NCI-H1105 treated with DMSO at 0.1 percent for 48 hours (cell line): ENCODE measurements at regions not wholly inside any gene's neighbourhood (a gene's known extent, or its start where the extent isn't known, plus 50 kb on each side); places are given as distances from the start of the nearest gene placed in this dataset.

Source experiments
- DNase-seq: peaks from one replicate; lab custom pipeline; 2025; lab: John Stamatoyannopoulos, UW

DNA sequence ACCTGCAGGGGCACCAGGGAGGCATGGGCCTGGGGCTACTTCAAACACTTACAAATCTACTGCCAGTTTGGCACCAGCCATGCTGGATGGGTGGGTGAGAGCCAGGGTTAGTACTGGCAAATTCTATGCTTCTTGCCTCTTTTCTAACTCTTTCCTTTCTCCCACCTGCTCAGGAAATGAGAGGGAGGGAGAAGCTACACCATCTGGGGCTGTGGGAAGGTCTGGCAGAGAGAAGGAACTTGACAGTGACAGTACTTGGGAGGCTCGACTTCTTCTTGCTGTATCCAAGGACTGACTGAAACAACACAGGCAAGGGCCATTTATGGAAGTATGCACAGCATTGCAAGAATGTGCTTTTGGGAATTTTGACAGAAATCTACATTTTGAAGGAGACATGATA is 149.6 kb upstream of the DYRK2 start:
- no peak for DNase-seq

GRCh38 chr12:67501362-67501761 is 147.2 kb upstream of the DYRK2 start:
- no peak for DNase-seq

DNA sequence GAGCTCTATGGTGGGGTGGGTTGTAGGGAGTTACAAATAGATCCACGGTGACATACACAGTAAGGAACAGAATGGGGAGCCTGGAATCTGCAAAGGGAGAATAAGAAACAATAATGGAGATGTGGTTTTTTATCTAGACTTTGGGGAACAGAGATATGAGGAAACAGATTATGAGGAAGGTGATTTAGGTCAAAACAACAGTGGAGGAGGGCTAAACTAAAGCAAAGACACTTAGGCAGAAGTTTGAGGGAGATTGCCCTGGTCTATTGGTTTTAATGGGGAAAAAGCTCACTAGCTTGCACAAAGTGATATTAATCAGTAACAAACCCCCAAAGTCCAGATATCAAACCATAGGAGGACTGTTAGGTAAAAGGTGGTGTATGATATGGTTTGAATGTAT is 144.5 kb upstream of the DYRK2 start:
- DNase-seq: no peak

GRCh38 chr12:67506739-67507138 is 141.8 kb upstream of the DYRK2 start:
- no peak for DNase-seq

- no peak for DNase-seq
Measured at GRCh38 chr12:67508830-67509229, 139.7 kb upstream of the DYRK2 start.

GRCh38 chr12:67509666-67510386 is 138.7 kb upstream of the DYRK2 start:
- no peak for DNase-seq

DNA sequence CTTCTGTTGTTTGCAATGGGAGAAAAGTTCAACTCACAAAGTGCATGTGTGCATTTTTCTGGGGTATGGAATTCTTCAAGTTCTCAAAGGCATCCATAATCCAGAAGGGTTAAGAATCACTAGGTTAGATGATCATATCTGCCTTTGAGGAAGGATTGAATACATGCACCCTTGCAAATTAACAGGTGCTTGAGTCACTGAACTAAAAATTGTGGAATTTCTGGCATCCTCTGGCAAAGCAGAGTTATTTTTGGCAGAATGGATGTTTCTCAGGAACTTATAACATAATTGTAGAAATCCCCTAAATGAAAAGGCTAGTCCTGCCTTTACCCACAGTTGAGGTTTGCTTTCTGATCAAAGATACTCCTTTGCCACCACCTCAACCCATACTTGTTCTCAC is 136.5 kb upstream of the DYRK2 start:
- no peak for DNase-seq

GRCh38 chr12:67514502-67514901 is 134.0 kb upstream of the DYRK2 start:
- no peak for DNase-seq

GRCh38 chr12:67515679-67516340 is 132.7 kb upstream of the DYRK2 start:
- DNase-seq: peak; percentile 66

GRCh38 chr12:67517181-67517887 is 131.2 kb upstream of the DYRK2 start:
- peak; percentile 14 for DNase-seq

DNA sequence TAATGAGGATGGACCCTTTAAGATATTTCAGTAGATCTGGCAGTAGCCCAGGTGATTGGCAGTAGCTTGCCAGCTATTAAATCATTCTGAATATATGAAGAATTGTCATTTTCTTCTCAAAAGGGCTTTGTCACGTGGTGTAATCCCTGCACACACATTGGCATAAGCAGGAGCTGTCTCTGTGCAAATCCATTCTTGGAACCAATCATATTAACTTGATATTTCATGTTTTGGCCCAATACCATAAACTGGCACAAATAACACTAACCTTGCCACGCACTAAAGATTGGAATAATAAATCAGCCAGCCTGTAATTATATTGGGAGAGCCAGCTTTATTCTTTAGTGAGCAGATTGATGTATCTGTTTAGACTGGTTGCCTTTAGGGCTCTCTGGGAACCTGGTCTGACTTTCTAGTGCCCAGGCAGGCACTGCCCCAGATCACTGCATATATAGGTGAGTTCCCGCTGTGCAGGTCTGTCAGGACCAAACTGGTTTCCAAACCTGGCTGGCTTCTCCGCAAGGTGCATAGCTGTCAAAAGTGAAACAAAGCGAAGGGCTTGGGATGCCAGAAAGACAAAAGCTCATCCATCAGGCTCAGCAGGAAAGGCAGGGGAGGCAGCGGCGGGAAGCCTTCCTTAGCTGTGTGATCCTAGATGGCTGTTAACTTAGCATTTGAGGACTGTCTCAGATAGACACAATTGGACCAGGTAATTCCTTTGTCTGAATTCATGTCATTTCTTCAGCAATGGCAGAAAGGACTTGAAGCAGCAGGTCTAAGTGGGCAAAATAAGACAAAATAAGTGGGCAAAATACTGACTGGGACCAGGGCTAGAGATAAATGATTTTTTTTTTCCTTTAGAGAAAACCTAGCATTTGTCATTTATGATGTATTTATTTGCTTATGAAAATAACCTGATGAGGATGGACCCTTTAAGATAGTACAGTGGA is 128.8 kb upstream of the DYRK2 start:
- DNase-seq: peak; percentile 47

- no peak for DNase-seq
Measured at GRCh38 chr12:67520606-67521005, 127.9 kb upstream of the DYRK2 start.

- no peak for DNase-seq
Measured at GRCh38 chr12:67522222-67522621, 126.3 kb upstream of the DYRK2 start.

DNA sequence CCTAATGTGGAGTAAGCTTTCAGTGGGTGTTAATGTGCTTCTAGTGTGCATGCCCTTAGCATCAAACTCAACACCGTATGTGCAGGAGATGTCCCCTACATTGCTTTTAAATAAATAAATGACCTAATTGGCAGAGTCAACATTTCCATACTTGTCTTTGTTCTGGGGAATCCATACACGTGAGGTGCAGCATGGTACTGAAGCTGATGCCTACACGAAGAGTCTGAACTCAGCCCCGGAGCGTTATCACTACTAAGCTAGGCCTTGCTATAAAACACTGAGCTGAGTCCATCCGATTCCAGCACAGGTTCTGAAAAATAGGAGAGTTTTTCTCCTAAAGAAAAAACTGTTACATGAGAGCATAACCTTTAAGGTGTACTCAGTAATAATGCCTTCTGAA is 125.0 kb upstream of the DYRK2 start:
- no peak for DNase-seq

- DNase-seq: no peak
Measured at GRCh38 chr12:67524861-67525616, 123.5 kb upstream of the DYRK2 start.

DNA sequence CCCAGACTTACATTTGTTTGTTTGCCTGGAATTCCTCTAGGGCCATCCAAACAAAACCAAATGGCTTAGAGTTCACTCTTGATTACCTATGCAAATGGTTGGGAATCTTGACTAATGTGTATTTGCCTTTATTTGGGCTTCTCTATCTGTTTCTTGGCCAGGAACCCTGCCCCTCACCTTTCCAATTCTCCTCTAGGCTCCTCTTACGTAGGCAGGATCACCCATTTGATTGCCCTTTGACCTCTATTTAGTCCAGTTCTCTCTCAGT is 123.0 kb upstream of the DYRK2 start:
- DNase-seq: no peak

- DNase-seq: no peak
Measured at GRCh38 chr12:67526129-67526528, 122.4 kb upstream of the DYRK2 start.

DNA sequence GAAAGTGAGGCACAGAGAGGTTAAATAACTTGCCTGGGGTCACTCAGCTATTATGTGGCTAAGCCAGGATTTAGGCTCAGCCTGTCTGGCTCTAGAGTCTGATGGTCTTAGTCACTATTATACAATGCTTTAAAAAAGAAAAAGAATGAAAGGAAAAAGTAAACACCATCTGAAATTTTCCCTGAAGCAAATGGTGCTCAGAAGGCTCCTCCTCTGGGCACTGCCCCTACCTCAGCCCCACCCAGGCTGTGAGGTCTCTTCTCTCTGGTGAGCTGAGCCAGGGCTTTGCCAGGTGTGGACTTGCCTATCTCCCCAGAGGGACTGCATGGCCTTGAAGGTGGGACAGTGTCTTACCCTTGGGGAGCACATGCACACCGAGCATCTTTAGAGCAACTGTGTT is 117.5 kb upstream of the DYRK2 start:
- DNase-seq: no peak

- no peak for DNase-seq
Measured at GRCh38 chr12:67531501-67531900, 117.0 kb upstream of the DYRK2 start.

- DNase-seq: no peak
Measured at GRCh38 chr12:67533159-67533558, 115.4 kb upstream of the DYRK2 start.

- DNase-seq: no peak
Measured at GRCh38 chr12:67534046-67534445, 114.5 kb upstream of the DYRK2 start.

DNA sequence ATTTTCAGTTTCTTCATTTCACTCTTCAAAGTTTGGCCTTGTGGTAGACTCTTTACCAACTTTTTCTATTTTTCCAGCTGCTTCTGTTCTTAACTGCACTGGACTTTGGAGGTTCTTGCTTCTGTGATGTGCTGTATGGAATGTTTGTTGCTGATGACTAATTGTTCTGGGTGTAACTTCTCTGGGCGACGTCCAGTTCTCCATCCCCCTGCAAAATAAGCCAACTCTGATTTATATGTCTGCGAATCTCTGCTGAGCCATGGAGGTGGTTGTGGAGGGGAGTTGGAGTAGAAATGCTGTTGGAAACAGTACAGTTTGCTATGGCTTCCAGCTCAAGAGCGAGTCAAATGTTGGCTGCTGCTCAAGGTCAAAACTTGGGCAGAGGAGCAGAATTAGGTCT is 113.9 kb upstream of the DYRK2 start:
- no peak for DNase-seq
